GM12874 (cell line): ENCODE measurements at regions not wholly inside any gene's neighbourhood (a gene's known extent, or its start where the extent isn't known, plus 50 kb on each side); places are given as distances from the start of the nearest gene placed in this dataset.

ENCODE experiments used
- CTCF ChIP-seq: IDR thresholded peaks from 2 replicates; pipeline ENCODE4 v1.5.1; 2011; ENCODE audit warnings: low read depth, mild to moderate bottlenecking, control low read depth, low read length, moderate library complexity; ENCODE audit not compliant: insufficient read depth

DNA sequence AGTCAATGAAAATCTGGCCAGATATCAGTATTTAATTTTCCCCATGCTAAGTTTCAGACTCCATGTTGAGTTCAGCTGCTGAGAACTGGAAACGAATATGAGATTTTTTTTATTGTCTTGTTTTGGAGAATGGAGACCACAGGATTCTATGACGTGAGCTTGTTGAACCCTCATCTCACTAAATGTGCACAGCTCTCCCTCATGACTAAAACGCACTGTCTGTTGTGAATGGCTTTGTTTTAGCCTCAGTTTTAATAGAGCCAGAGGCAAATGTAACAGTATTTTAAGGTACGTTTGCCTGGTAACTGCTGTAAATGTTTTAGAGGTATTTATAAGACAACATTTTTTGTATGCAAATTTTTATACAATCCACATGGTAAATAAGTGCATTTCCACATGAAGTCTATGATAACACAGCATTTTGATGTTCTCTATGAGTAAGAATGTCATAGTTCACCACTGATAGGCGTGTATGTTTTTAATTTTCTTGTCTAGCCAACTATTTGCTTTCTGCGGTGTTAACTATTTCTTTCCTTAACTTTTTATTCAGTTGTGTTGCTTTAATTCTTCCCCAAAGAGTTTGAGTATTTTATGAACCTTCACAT is 1159.3 kb upstream of the TENM3 start:
- TF ChIP-seq CTCF: no peak

- no peak for TF ChIP-seq CTCF
These were observed 1157.6 kb upstream of the TENM3 start for GRCh38 chr4:181085557-181085956.

GRCh38 chr4:181105487-181105886 is 1137.7 kb upstream of the TENM3 start:
- TF ChIP-seq CTCF: no peak

- TF ChIP-seq CTCF: no peak
These were observed 1136.8 kb upstream of the TENM3 start for GRCh38 chr4:181106398-181106797.

DNA sequence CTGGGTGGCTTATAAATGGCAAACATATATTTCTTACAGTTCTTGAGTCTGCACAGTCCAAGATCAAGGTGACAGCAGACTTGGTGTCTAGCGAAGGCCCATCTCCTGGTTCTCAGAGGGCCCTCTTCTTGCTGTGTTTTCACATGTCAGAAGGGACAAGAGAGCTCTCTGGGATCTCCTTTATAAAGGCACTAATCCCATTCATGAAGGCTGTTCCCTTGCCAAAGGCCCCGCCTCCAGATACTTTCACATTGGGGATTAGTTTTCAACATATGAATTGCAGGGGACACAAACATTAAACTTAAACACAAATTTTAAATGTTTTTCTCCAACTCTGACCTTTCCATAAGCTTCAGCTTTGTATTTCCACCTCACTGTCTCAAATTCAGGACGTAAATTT is 1135.0 kb upstream of the TENM3 start:
- TF ChIP-seq CTCF: no peak

DNA sequence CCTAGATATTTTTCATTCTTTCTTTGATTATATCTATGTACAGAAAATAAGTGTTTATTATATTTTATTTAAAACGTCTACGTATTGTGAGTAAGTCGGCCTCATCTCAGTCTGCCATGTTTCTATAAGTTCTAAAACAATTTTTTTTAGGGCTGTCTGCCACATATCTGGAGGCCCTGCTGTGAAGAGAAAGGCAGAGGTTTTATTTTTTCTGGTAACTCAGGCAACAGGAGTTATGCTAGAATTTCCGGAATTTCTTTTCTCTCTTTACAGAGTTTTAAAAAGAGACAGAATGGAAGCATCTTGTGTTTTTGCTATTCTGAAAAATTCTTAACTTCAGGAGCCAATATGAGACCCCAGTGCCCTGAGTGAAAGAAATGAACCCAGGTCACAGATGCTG is 1124.0 kb upstream of the TENM3 start:
- no peak for TF ChIP-seq CTCF

- no peak for TF ChIP-seq CTCF
These were observed 1121.5 kb upstream of the TENM3 start for GRCh38 chr4:181121733-181122132.
